HCT116 (cell line): ENCODE measurements at regions not wholly inside any gene's neighbourhood (a gene's known extent, or its start where the extent isn't known, plus 50 kb on each side); places are given as distances from the start of the nearest gene placed in this dataset.

Experiments
- ATAC-seq: fragments of 200-7000 bp; cut with Tn5 transposase; 2 replicates; pipeline ENCODE4 v1.9.1; 2020; ENCODE audit warnings: mild to moderate bottlenecking, moderate library complexity
- BruUV-seq: library from RNA; stranded (reverse); fragments of 400-500 nt; replicated peaks from 2 replicates; lab custom pipeline; 2021; lab: Mats Ljungman, UMichigan
- CTCF ChIA-PET: fragments of 300-600 bp; sonication (Branson Sonifier 250); formaldehyde crosslinking; loops from one replicate; lab custom pipeline; 2021; ENCODE audit warnings: antibody characterized with exemption; lab: Charles Lee
- POLR2A ChIA-PET: fragments of 300-600, 350-600 bp; sonication (Branson Sonifier 250); formaldehyde crosslinking; loops from one replicate; lab custom pipeline; 2021; ENCODE audit warnings: antibody characterized with exemption; lab: Charles Lee
- RAD21 ChIA-PET, 2 experiments: fragments of 300-600 bp; sonication (Branson Sonifier 250); formaldehyde crosslinking; loops; one replicate each; lab custom pipeline; 2023; ENCODE audit warnings: low total read pairs in 2 of 2; ENCODE audit not compliant: uncharacterized antibody in 2 of 2, unreplicated experiment in 2 of 2, low non-redundant PET in 1 of 2; lab: Charles Lee
- DNase-seq: peaks from one replicate; pipeline ENCODE4 v3.0.0-alpha.2; 2010; ENCODE audit warnings: low read depth, low spot score
- H2AFZ ChIP-seq: fragments of 200-600 bp; shearing (Covaris generic), sonication (generic); 2 replicates; pipeline ENCODE4 v1.6.1; 2017; ENCODE audit warnings: low read depth, mixed run types, mixed read lengths, antibody characterized with exemption, low read length; ENCODE audit not compliant: poor library complexity, severe bottlenecking
- H3K27ac ChIP-seq: 2 replicates; pipeline ENCODE4 v1.5.1; 2012; ENCODE audit warnings: low read depth, low read length
- H3K27me3 ChIP-seq: fragments of 200-600 bp; sonication (generic); 2 replicates; pipeline ENCODE4 v1.6.1; 2016; ENCODE audit warnings: mixed run types, low read length, mixed read lengths; ENCODE audit not compliant: insufficient read depth
- H3K36me3 ChIP-seq, 2 experiments: fragments of 200-500 bp in 1 of 2; fragments of 200-600 bp in 1 of 2; sonication (Bioruptor generic) in 1 of 2; sonication (generic) in 1 of 2; 2 replicates each; pipeline versions ENCODE4 v1.5.1 to v1.6.1; 2014 to 2016; ENCODE audit warnings: low read length in 2 of 2, inconsistent platforms in 1 of 2, mixed read lengths in 1 of 2, mixed run types in 1 of 2; ENCODE audit not compliant: insufficient read depth in 2 of 2, control insufficient read depth in 1 of 2
- H3K4me1 ChIP-seq, 2 experiments: fragments of 200-600 bp in 1 of 2; sonication (generic) in 1 of 2; 2 replicates each; pipeline versions ENCODE4 v1.5.1 to v1.6.1; 2012 to 2017; ENCODE audit warnings: low read length in 2 of 2, inconsistent platforms in 1 of 2, mild to moderate bottlenecking in 1 of 2, mixed read lengths in 1 of 2, mixed run types in 1 of 2, moderate library complexity in 1 of 2; ENCODE audit not compliant: insufficient read depth in 2 of 2, control insufficient read depth in 1 of 2
- H3K4me2 ChIP-seq: fragments of 200-600 bp; sonication (generic); 2 replicates; pipeline ENCODE4 v1.6.1; 2017; ENCODE audit warnings: mixed run types, low read length, mixed read lengths
- H3K4me3 ChIP-seq, 2 experiments: fragments of 200-600 bp in 1 of 2; sonication (generic) in 1 of 2; replicated peaks in 1 of 2; 2 replicates each; pipeline ENCODE4 v1.5.1; 2011 to 2016; ENCODE audit warnings: low read length in 2 of 2, control low read depth in 1 of 2, low read depth in 1 of 2, mild to moderate bottlenecking in 1 of 2, mixed read lengths in 1 of 2, mixed run types in 1 of 2
- H3K79me2 ChIP-seq: fragments of 200-600 bp; sonication (generic); 2 replicates; pipeline ENCODE4 v1.6.1; 2017; ENCODE audit warnings: mild to moderate bottlenecking, mixed run types, low read length, moderate library complexity, mixed read lengths; ENCODE audit not compliant: insufficient read depth
- H3K9ac ChIP-seq: fragments of 200-600 bp; sonication (generic); 2 replicates; pipeline ENCODE4 v1.6.1; 2016; ENCODE audit warnings: low read length, mixed read lengths
- H3K9me2 ChIP-seq: fragments of 200-600 bp; sonication (generic), shearing (Covaris generic); 2 replicates; pipeline ENCODE4 v1.6.1; 2017; ENCODE audit warnings: mixed run types, mild to moderate bottlenecking, moderate library complexity; ENCODE audit not compliant: insufficient read depth
- H3K9me3 ChIP-seq, 2 experiments: fragments of 200-500 bp in 1 of 2; fragments of 200-600 bp in 1 of 2; sonication (Bioruptor generic) in 1 of 2; sonication (generic) in 1 of 2; 2 replicates each; pipeline ENCODE4 v1.6.1; 2014 to 2017; ENCODE audit warnings: low read length in 2 of 2, mixed read lengths in 2 of 2, inconsistent platforms in 1 of 2, low read depth in 1 of 2, mild to moderate bottlenecking in 1 of 2, mixed run types in 1 of 2, moderate library complexity in 1 of 2; ENCODE audit not compliant: control insufficient read depth in 1 of 2, insufficient read depth in 1 of 2
- H4K20me1 ChIP-seq: fragments of 200-600 bp; sonication (generic), shearing (Covaris generic); 2 replicates; pipeline ENCODE4 v1.6.1; 2017; ENCODE audit warnings: mixed run types, mild to moderate bottlenecking, moderate library complexity; ENCODE audit not compliant: insufficient read depth
- CBX3 ChIP-seq: IDR thresholded peaks from 2 replicates; pipeline ENCODE4 v1.6.1; 2012; ENCODE audit warnings: low read depth
- CEBPB ChIP-seq: IDR thresholded peaks from 2 replicates; pipeline ENCODE4 v1.6.1; 2012; ENCODE audit warnings: low read depth
- EZH2 ChIP-seq: fragments of 200-600 bp; sonication (generic); IDR thresholded peaks from 2 replicates; pipeline ENCODE4 v1.6.1; 2017; ENCODE audit warnings: antibody characterized with exemption, mixed run types
- EZH2phosphoT487 ChIP-seq: fragments of 200-600 bp; IDR thresholded peaks from 2 replicates; pipeline ENCODE4 v1.6.1; 2018; ENCODE audit warnings: antibody characterized with exemption, borderline replicate concordance
- JUND ChIP-seq: IDR thresholded peaks from 2 replicates; pipeline ENCODE4 v1.6.1; 2012
- POLR2A ChIP-seq: IDR thresholded peaks from 2 replicates; pipeline ENCODE4 v1.7.0; 2011; ENCODE audit warnings: borderline replicate concordance; ENCODE audit not compliant: insufficient read depth, insufficient read length; ENCODE audit errors: extremely low read depth
- POLR2AphosphoS5 ChIP-seq: IDR thresholded peaks from 2 replicates; pipeline ENCODE4 v1.6.1; 2011; ENCODE audit warnings: mild to moderate bottlenecking, low read depth, low read length, moderate library complexity
- RAD21 ChIP-seq: IDR thresholded peaks from 2 replicates; pipeline ENCODE4 v1.6.1; 2012; ENCODE audit warnings: low read depth, mild to moderate bottlenecking
- SIN3A ChIP-seq: IDR thresholded peaks from 2 replicates; pipeline ENCODE4 v1.6.1; 2012; ENCODE audit warnings: low read depth
- YY1 ChIP-seq: IDR thresholded peaks from 2 replicates; pipeline ENCODE4 v1.6.1; 2011; ENCODE audit warnings: low read length, low read depth, moderate library complexity, mild to moderate bottlenecking; ENCODE audit not compliant: insufficient replicate concordance; ENCODE audit errors: extremely low read depth
- ZNF274 ChIP-seq: fragments of 200-500 bp; sonication (Bioruptor generic); IDR thresholded peaks from 2 replicates; pipeline ENCODE4 v1.6.1; 2014; ENCODE audit warnings: mild to moderate bottlenecking, low read depth, low read length, inconsistent platforms
- intact Hi-C: fragments of 100-400 bp; cut with micrococcal nuclease; formaldehyde crosslinking; loops from 2 replicates; pipeline ENCODE4 v1.10.0; 2022
- TF ChIP-seq, protein P1 (sequence below): IDR thresholded peaks from 2 replicates; pipeline ENCODE4 v1.6.1; 2011; ENCODE audit warnings: mild to moderate bottlenecking, low read length, moderate library complexity; ENCODE audit not compliant: insufficient replicate concordance; ENCODE audit errors: extremely low read depth
- TF ChIP-seq, protein P2 (sequence below): IDR thresholded peaks from 2 replicates; pipeline ENCODE4 v1.6.1; 2012; ENCODE audit warnings: low read depth
- TF ChIP-seq, protein P3 (sequence below): IDR thresholded peaks from 2 replicates; pipeline ENCODE4 v1.6.1; 2012
- TF ChIP-seq, protein P4 (sequence below), 3 experiments: fragments of 200-600 bp in 1 of 3; sonication (generic) in 1 of 3; IDR thresholded peaks in 2 of 3; conservative IDR thresholded peaks in 1 of 3; 2 replicates each; pipeline ENCODE4 v1.5.1; 2012 to 2017; ENCODE audit warnings: low read depth in 2 of 3, low read length in 2 of 3, antibody characterized with exemption in 1 of 3, borderline replicate concordance in 1 of 3, control low read depth in 1 of 3, mild to moderate bottlenecking in 1 of 3, mixed read lengths in 1 of 3, mixed run types in 1 of 3, moderate library complexity in 1 of 3; ENCODE audit not compliant: insufficient read depth in 1 of 3
- TF ChIP-seq, protein P5 (sequence below): IDR thresholded peaks from 2 replicates; pipeline ENCODE4 v1.6.1; 2012

DNA sequence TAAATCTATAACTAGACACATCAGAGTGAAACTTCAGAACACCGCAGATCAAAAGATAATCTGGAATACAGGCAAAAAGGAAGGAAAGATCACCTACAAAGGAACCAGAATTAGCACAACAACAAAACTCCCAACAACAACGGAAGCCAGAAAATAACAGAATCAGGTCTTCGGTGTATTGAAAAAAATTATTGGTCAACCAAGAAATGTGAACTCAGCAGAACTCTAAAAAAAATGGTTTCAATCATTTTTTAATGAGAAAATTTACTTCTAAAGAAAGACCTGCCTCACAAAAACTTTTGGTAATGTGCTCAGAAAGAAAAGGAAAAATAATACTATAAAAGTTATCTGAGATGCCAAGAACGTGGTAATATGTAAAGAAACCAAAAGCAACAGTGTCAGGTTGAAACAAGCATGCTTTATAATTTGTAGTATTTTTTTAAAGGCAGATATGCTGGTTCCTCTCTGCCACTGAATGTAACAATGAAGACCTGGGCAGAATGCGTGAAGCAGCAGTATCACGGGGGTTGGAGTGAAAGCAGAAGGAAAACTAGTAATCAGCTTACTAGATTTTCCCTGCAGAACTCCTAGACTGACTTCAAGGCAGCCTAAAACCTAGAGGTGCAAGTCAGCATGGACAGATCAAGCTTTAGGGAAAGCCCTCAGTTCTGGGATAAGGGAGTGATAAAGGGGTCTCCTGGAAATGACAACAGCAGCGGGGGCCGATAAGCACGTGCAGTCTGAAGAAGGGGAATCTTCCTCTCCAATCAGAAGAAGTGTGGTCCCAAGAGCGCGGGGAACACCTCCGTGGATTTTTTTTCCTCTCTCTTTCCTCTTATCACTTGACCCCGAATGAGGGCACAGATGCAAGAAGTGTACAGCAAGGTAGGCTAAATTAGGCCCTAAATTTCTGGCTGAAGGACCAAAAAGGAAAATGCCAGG lies 80.9 kb upstream of the TEKT1 start:
- Histone ChIP-seq H3K36me3 (peaks cover 0 to 11% of the 10 kb centered on the region in 2 experiments; a peak in 2 of 4 replicates), H2AFZ (no peak overlapping the region), H3K9me3 (no peaks in the 10 kb centered on the region), H3K79me2 (no peaks in the 10 kb centered on the region), H3K9me2 (no peaks in the 10 kb centered on the region), H3K27me3 (no peaks in the 10 kb centered on the region), H3K27ac (no peak overlapping the region), H3K9ac (no peak overlapping the region), H3K4me3 (no peak overlapping the region), H4K20me1 (no peaks in the 10 kb centered on the region), H3K4me1 (no peaks in the 10 kb centered on the region), H3K4me2 (no peak overlapping the region)
- CTCF ChIA-PET = interaction anchor here (1.1 kb wide), 1 partner anchor 92 kb away, joined by 7 read pairs; no protein-coding TSS in a partner anchor
- RAD21 ChIA-PET = no interaction called here
- POLR2A ChIA-PET = no interaction called here
- DNase-seq = no peak
- TF ChIP-seq, protein P1, sequence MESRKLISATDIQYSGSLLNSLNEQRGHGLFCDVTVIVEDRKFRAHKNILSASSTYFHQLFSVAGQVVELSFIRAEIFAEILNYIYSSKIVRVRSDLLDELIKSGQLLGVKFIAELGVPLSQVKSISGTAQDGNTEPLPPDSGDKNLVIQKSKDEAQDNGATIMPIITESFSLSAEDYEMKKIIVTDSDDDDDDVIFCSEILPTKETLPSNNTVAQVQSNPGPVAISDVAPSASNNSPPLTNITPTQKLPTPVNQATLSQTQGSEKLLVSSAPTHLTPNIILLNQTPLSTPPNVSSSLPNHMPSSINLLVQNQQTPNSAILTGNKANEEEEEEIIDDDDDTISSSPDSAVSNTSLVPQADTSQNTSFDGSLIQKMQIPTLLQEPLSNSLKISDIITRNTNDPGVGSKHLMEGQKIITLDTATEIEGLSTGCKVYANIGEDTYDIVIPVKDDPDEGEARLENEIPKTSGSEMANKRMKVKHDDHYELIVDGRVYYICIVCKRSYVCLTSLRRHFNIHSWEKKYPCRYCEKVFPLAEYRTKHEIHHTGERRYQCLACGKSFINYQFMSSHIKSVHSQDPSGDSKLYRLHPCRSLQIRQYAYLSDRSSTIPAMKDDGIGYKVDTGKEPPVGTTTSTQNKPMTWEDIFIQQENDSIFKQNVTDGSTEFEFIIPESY = no peak
- no peak for TF ChIP-seq JUND
- TF ChIP-seq CBX3 = no peak
- TF ChIP-seq SIN3A = no peak
- TF ChIP-seq EZH2 = no peak
- TF ChIP-seq, protein P2, sequence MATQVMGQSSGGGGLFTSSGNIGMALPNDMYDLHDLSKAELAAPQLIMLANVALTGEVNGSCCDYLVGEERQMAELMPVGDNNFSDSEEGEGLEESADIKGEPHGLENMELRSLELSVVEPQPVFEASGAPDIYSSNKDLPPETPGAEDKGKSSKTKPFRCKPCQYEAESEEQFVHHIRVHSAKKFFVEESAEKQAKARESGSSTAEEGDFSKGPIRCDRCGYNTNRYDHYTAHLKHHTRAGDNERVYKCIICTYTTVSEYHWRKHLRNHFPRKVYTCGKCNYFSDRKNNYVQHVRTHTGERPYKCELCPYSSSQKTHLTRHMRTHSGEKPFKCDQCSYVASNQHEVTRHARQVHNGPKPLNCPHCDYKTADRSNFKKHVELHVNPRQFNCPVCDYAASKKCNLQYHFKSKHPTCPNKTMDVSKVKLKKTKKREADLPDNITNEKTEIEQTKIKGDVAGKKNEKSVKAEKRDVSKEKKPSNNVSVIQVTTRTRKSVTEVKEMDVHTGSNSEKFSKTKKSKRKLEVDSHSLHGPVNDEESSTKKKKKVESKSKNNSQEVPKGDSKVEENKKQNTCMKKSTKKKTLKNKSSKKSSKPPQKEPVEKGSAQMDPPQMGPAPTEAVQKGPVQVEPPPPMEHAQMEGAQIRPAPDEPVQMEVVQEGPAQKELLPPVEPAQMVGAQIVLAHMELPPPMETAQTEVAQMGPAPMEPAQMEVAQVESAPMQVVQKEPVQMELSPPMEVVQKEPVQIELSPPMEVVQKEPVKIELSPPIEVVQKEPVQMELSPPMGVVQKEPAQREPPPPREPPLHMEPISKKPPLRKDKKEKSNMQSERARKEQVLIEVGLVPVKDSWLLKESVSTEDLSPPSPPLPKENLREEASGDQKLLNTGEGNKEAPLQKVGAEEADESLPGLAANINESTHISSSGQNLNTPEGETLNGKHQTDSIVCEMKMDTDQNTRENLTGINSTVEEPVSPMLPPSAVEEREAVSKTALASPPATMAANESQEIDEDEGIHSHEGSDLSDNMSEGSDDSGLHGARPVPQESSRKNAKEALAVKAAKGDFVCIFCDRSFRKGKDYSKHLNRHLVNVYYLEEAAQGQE = no peak
- no peak for TF ChIP-seq CEBPB
- TF ChIP-seq, protein P3, sequence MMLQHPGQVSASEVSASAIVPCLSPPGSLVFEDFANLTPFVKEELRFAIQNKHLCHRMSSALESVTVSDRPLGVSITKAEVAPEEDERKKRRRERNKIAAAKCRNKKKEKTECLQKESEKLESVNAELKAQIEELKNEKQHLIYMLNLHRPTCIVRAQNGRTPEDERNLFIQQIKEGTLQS = no peak
- no peak for TF ChIP-seq POLR2AphosphoS5
- TF ChIP-seq, protein P4, sequence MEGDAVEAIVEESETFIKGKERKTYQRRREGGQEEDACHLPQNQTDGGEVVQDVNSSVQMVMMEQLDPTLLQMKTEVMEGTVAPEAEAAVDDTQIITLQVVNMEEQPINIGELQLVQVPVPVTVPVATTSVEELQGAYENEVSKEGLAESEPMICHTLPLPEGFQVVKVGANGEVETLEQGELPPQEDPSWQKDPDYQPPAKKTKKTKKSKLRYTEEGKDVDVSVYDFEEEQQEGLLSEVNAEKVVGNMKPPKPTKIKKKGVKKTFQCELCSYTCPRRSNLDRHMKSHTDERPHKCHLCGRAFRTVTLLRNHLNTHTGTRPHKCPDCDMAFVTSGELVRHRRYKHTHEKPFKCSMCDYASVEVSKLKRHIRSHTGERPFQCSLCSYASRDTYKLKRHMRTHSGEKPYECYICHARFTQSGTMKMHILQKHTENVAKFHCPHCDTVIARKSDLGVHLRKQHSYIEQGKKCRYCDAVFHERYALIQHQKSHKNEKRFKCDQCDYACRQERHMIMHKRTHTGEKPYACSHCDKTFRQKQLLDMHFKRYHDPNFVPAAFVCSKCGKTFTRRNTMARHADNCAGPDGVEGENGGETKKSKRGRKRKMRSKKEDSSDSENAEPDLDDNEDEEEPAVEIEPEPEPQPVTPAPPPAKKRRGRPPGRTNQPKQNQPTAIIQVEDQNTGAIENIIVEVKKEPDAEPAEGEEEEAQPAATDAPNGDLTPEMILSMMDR (IDR thresholded peaks at IDR 0.05 in 2 of 3, conservative IDR thresholded peaks at IDR 0.05 in 1 of 3; ENCODE audit: borderline replicate concordance in 1 of 3, insufficient read depth in 1 of 3, low read depth in 2 of 3, low read length in 2 of 3) = no peak
- TF ChIP-seq YY1 = no peak
- no peak for TF ChIP-seq ZNF274
- no peak for TF ChIP-seq POLR2A
- TF ChIP-seq EZH2phosphoT487 = no peak
- TF ChIP-seq, protein P5, sequence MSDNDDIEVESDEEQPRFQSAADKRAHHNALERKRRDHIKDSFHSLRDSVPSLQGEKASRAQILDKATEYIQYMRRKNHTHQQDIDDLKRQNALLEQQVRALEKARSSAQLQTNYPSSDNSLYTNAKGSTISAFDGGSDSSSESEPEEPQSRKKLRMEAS = no peak
- no peak for TF ChIP-seq RAD21
- intact Hi-C loops = loop anchor here (5.0 kb wide), 1 partner anchor 70 kb away; no protein-coding TSS in a partner anchor
- no TSS peak for BruUV-seq
- ATAC-seq = no peak
